ENCODE measurements at regions not wholly inside any gene's neighbourhood (a gene's known extent, or its start where the extent isn't known, plus 50 kb on each side); places are given as distances from the start of the nearest gene placed in this dataset.

- H3K9me3 ChIP-seq: no peaks in the 10 kb centered on the region
- no peaks in the 10 kb centered on the region for H3K4me1 ChIP-seq (ENCODE audit: insufficient read depth)
- 75 to 78% (median 76%) methylated on average over 7 of the region's 7 CpGs for WGBS, 3 donors
- intact Hi-C loops (cut with DNase I): no loop called here
- H3K4me3 ChIP-seq: no peak overlapping the region
- H3K27me3 ChIP-seq: no peaks in the 10 kb centered on the region
- no peak for DNase-seq
- H3K36me3 ChIP-seq: no peaks in the 10 kb centered on the region
- no peak overlapping the region for H3K27ac ChIP-seq
- no peak for TF ChIP-seq EP300 (IDR thresholded peaks at IDR 0.05)
- no peak for TF ChIP-seq POLR2A (IDR thresholded peaks at IDR 0.05)
- no peak for TF ChIP-seq CTCF (IDR thresholded peaks at IDR 0.05)
Measured at GRCh38 chr2:118509319-118510004, 338.0 kb downstream of the EN1 start.

- no peak overlapping the region for H3K4me3 ChIP-seq
- no peaks in the 10 kb centered on the region for H3K27me3 ChIP-seq
- intact Hi-C loops (cut with DNase I): no loop called here
- no peaks in the 10 kb centered on the region for H3K9me3 ChIP-seq
- H3K36me3 ChIP-seq: no peaks in the 10 kb centered on the region
- H3K4me1 ChIP-seq (ENCODE audit: insufficient read depth): no peaks in the 10 kb centered on the region
- no peak overlapping the region for H3K27ac ChIP-seq
- DNase-seq: no peak
- no peak for TF ChIP-seq EP300 (IDR thresholded peaks at IDR 0.05)
- no peak for TF ChIP-seq POLR2A (IDR thresholded peaks at IDR 0.05)
- TF ChIP-seq CTCF (IDR thresholded peaks at IDR 0.05): no peak
Measured at GRCh38 chr2:118508282-118508681, 339.2 kb downstream of the EN1 start.

GRCh38 chr2:118505436-118505835 is 342.0 kb downstream of the EN1 start:
- Histone ChIP-seq H3K27me3 (no peaks in the 10 kb centered on the region), H3K27ac (no peak overlapping the region), H3K4me1 (ENCODE audit: insufficient read depth) (no peaks in the 10 kb centered on the region), H3K4me3 (no peak overlapping the region), H3K36me3 (no peaks in the 10 kb centered on the region), H3K9me3 (no peaks in the 10 kb centered on the region)
- intact Hi-C loops (cut with DNase I): no loop called here
- TF ChIP-seq POLR2A (IDR thresholded peaks at IDR 0.05) (no peak), CTCF (IDR thresholded peaks at IDR 0.05) (no peak), EP300 (IDR thresholded peaks at IDR 0.05) (no peak)
- no peak for DNase-seq
- WGBS, 3 donors: 84 to 94% (median 91%) methylated on average over 2 of the region's 2 CpGs

GRCh38 chr2:118502106-118502505 is 345.3 kb downstream of the EN1 start:
- no peaks in the 10 kb centered on the region for H3K4me1 ChIP-seq (ENCODE audit: insufficient read depth)
- TF ChIP-seq EP300 (IDR thresholded peaks at IDR 0.05) (no peak), CTCF (IDR thresholded peaks at IDR 0.05) (no peak), POLR2A (IDR thresholded peaks at IDR 0.05) (no peak)
- 70 to 84% (median 77%) methylated on average over 2 of the region's 2 CpGs for WGBS, 3 donors
- DNase-seq: no peak
- no peaks in the 10 kb centered on the region for H3K36me3 ChIP-seq
- intact Hi-C loops (cut with DNase I): no loop called here
- H3K9me3 ChIP-seq: no peaks in the 10 kb centered on the region
- no peak overlapping the region for H3K27ac ChIP-seq
- no peaks in the 10 kb centered on the region for H3K27me3 ChIP-seq
- H3K4me3 ChIP-seq: no peak overlapping the region

All from ovary (tissue), 7 donors.